ENCODE measurements at regions not wholly inside any gene's neighbourhood (a gene's known extent, or its start where the extent isn't known, plus 50 kb on each side); places are given as distances from the start of the nearest gene placed in this dataset.

- H3K36me3 ChIP-seq, result no peaks in the 10 kb centered on the region
- no peaks in the 10 kb centered on the region for H3K27me3 ChIP-seq
- DNase-seq, result no peak
- TF ChIP-seq CTCF (IDR thresholded peaks at IDR 0.05), result no peak
- no peak overlapping the region for H3K4me3 ChIP-seq
- H3K27ac ChIP-seq, result no peak overlapping the region
- intact Hi-C loops (cut with DNase I), result no loop called here
- no peaks in the 10 kb centered on the region for H3K4me1 ChIP-seq
- H3K9me3 ChIP-seq, result no peaks in the 10 kb centered on the region
- no peak for ATAC-seq
These were observed 290.3 kb upstream of the ADAMTS5 start for GRCh38 chr21:27257226-27257625.

DNA sequence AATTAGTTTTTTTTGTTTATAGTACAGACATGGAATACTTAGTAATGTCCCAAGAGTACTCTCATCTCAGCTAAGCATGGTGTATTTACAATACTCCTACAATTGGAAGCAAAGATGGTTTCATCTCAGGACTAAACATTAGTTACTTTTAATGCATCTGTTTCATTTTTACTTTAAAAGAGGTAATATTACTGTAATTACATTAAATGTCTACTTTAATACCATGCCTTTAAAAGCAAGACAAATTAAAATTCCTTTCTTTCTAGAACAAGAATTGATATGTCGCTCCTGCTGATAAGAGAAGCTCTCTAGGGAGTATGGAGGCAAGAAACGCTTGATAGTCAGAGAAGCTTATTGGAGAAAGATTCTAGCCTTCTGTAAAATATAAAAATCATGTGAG is 284.9 kb upstream of the ADAMTS5 start:
- H3K27me3 ChIP-seq, result no peaks in the 10 kb centered on the region
- intact Hi-C loops (cut with DNase I), result no loop called here
- H3K4me3 ChIP-seq, result no peak overlapping the region
- DNase-seq, result no peak
- ATAC-seq, result no peak
- H3K9me3 ChIP-seq, result peaks cover 0 to 7% of the 10 kb centered on the region in 2 donors
- H3K27ac ChIP-seq, result no peak overlapping the region
- H3K4me1 ChIP-seq, result no peaks in the 10 kb centered on the region
- H3K36me3 ChIP-seq, result no peaks in the 10 kb centered on the region
- no peak for TF ChIP-seq CTCF (IDR thresholded peaks at IDR 0.05)

- no peak overlapping the region for H3K4me3 ChIP-seq
- peaks cover 0 to 7% of the 10 kb centered on the region in 2 donors for H3K9me3 ChIP-seq
- H3K27ac ChIP-seq, result no peak overlapping the region
- H3K36me3 ChIP-seq, result no peaks in the 10 kb centered on the region
- intact Hi-C loops (cut with DNase I), result no loop called here
- ATAC-seq (no peak), DNase-seq (no peak)
- H3K4me1 ChIP-seq, result no peaks in the 10 kb centered on the region
- H3K27me3 ChIP-seq, result no peaks in the 10 kb centered on the region
- no peak for TF ChIP-seq CTCF (IDR thresholded peaks at IDR 0.05)
These were observed 283.5 kb upstream of the ADAMTS5 start for GRCh38 chr21:27250366-27250765.

GRCh38 chr21:27248814-27249213 is 281.9 kb upstream of the ADAMTS5 start:
- ATAC-seq, result no peak
- Histone ChIP-seq H3K4me3 (no peak overlapping the region), H3K4me1 (no peaks in the 10 kb centered on the region), H3K36me3 (no peaks in the 10 kb centered on the region), H3K27me3 (no peaks in the 10 kb centered on the region), H3K27ac (no peak overlapping the region), H3K9me3 (peaks cover 0 to 7% of the 10 kb centered on the region in 2 donors)
- TF ChIP-seq CTCF (IDR thresholded peaks at IDR 0.05), result no peak
- intact Hi-C loops (cut with DNase I), result no loop called here
- no peak for DNase-seq

DNA sequence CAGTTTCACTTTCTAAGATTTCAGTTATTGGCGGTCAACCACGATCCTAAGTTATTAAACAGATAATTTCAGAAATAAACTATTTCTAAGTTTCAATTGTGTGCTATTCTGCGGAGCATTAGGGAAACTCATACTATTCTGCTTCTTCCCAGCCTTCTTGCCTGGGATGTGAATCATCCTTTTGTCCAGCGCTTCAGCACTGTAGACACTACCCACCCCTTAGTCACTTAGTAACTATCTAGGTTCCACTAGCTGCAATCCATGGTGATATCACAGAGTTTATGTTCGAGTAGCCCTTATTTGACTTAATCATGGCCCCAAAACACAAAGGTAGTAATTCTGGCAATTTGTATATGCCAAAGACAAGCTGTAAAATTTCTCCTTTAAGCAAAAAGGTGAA is 279.9 kb upstream of the ADAMTS5 start:
- TF ChIP-seq CTCF (IDR thresholded peaks at IDR 0.05), result no peak
- intact Hi-C loops (cut with DNase I), result no loop called here
- Histone ChIP-seq H3K27ac (no peak overlapping the region), H3K9me3 (peaks cover 0 to 7% of the 10 kb centered on the region in 2 donors), H3K27me3 (no peaks in the 10 kb centered on the region), H3K36me3 (no peaks in the 10 kb centered on the region), H3K4me3 (no peak overlapping the region), H3K4me1 (no peaks in the 10 kb centered on the region)
- DNase-seq (no peak), ATAC-seq (no peak)

Data from left lung (tissue), 4 donors.